ENCODE measurements at regions not wholly inside any gene's neighbourhood (a gene's known extent, or its start where the extent isn't known, plus 50 kb on each side); places are given as distances from the start of the nearest gene placed in this dataset.
"Not testable (repeated sequence)": the region's sequence is repeated elsewhere in the genome, so short reads cannot be mapped to it uniquely, and the experiment has no call there.

- H3K9me3 ChIP-seq; H3K36me3 ChIP-seq (replicated peaks in 1 of 2; ENCODE audit: control insufficient read depth in 1 of 2, insufficient read depth in 2 of 2, low read length in 1 of 2); H4K20me1 ChIP-seq (ENCODE audit: insufficient read depth); H3K9ac ChIP-seq; H3K27me3 ChIP-seq (ENCODE audit: insufficient read depth); CTCF ChIA-PET; DNase-seq; H3K27ac ChIP-seq (ENCODE audit: low read depth in 2 of 2, low read length in 1 of 2); H3K4me1 ChIP-seq (ENCODE audit: control insufficient read depth in 1 of 2, insufficient read depth in 2 of 2, low read depth in 1 of 2, low read length in 1 of 2); H3K9me2 ChIP-seq; H3K4me2 ChIP-seq; H3K4me3 ChIP-seq (ENCODE audit: low read depth in 2 of 2, low read length in 1 of 2); POLR2A ChIA-PET; H2AFZ ChIP-seq (ENCODE audit: low read depth); H3F3A ChIP-seq (replicated peaks; ENCODE audit: insufficient read depth); H3K79me2 ChIP-seq (ENCODE audit: insufficient read depth): not testable (repeated sequence)
- WGBS (ENCODE audit: low lambda C conversion rate) = 81% methylated on average over 9 of the region's 9 CpGs
Measured at GRCh38 chr5:1601565-1601964, 77.8 kb upstream of the LPCAT1 start.

DNA sequence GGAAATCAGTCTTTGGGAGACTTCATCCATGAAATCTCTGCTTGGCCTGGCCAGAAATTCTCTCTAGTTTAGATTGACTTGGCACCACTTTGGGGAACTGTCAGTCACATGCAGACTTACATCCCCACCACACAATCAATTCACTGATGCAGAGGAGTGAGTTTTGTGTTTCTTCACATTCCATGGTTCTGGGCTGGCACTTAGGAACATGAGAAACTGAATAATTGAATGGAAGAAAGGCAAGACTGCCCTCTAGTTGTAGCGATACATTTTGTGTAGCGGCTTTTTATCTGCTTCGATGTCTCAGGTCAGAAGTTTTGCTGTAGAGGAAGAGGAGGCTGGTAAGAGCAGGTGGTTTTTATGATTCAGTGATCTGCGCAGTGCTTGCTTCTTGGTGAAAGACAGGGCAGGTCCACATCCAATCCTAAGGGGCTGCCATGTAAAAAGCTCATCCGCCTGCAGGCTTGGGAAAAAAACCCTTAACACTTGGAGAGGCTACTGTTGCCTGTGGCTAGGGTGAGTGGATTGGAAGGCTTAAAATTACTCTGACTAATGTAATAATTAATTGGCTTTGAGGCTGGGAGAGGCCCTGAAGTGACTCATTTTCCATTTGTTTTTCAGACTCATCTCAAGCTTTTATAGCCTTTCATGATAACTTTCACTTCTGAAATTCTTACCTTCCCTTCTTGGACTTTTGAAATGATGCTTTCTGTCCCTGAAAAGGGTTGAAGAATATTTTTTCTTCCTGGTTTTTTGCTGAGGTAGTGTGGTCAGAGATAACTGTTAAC lies 75.4 kb upstream of the LPCAT1 start:
- H3K4me3 ChIP-seq (ENCODE audit: low read depth in 2 of 2, low read length in 1 of 2); H3K9me3 ChIP-seq; H4K20me1 ChIP-seq (ENCODE audit: insufficient read depth); H3K27ac ChIP-seq (ENCODE audit: low read depth in 2 of 2, low read length in 1 of 2); POLR2A ChIA-PET; H3K9me2 ChIP-seq; CTCF ChIA-PET; H2AFZ ChIP-seq (ENCODE audit: low read depth); H3K79me2 ChIP-seq (ENCODE audit: insufficient read depth); H3K36me3 ChIP-seq (replicated peaks in 1 of 2; ENCODE audit: control insufficient read depth in 1 of 2, insufficient read depth in 2 of 2, low read length in 1 of 2); H3F3A ChIP-seq (replicated peaks; ENCODE audit: insufficient read depth); H3K27me3 ChIP-seq (ENCODE audit: insufficient read depth); H3K4me2 ChIP-seq; DNase-seq; H3K9ac ChIP-seq; H3K4me1 ChIP-seq (ENCODE audit: control insufficient read depth in 1 of 2, insufficient read depth in 2 of 2, low read depth in 1 of 2, low read length in 1 of 2): not testable (repeated sequence)
- 69% methylated on average over 4 of the region's 5 CpGs for WGBS (ENCODE audit: low lambda C conversion rate)
- TF ChIP-seq, protein P1, sequence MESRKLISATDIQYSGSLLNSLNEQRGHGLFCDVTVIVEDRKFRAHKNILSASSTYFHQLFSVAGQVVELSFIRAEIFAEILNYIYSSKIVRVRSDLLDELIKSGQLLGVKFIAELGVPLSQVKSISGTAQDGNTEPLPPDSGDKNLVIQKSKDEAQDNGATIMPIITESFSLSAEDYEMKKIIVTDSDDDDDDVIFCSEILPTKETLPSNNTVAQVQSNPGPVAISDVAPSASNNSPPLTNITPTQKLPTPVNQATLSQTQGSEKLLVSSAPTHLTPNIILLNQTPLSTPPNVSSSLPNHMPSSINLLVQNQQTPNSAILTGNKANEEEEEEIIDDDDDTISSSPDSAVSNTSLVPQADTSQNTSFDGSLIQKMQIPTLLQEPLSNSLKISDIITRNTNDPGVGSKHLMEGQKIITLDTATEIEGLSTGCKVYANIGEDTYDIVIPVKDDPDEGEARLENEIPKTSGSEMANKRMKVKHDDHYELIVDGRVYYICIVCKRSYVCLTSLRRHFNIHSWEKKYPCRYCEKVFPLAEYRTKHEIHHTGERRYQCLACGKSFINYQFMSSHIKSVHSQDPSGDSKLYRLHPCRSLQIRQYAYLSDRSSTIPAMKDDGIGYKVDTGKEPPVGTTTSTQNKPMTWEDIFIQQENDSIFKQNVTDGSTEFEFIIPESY (IDR thresholded peaks at IDR 0.05; ENCODE audit: borderline replicate concordance, low read depth) = 0 out of 2 replicates have a peak, but pooled peaks have one; percentile 49

GRCh38 chr5:1597093-1597473 lies 73.3 kb upstream of the LPCAT1 start:
- 83% methylated on average over 2 of the region's 3 CpGs for WGBS (ENCODE audit: low lambda C conversion rate)
- POLR2A ChIA-PET; H3K4me1 ChIP-seq (ENCODE audit: control insufficient read depth in 1 of 2, insufficient read depth in 2 of 2, low read depth in 1 of 2, low read length in 1 of 2); CTCF ChIA-PET; H3K79me2 ChIP-seq (ENCODE audit: insufficient read depth); H3F3A ChIP-seq (replicated peaks; ENCODE audit: insufficient read depth); H3K27me3 ChIP-seq (ENCODE audit: insufficient read depth); H3K9ac ChIP-seq; H3K36me3 ChIP-seq (replicated peaks in 1 of 2; ENCODE audit: control insufficient read depth in 1 of 2, insufficient read depth in 2 of 2, low read length in 1 of 2); DNase-seq; H3K4me3 ChIP-seq (ENCODE audit: low read depth in 2 of 2, low read length in 1 of 2); H2AFZ ChIP-seq (ENCODE audit: low read depth); H3K9me3 ChIP-seq; H4K20me1 ChIP-seq (ENCODE audit: insufficient read depth); H3K9me2 ChIP-seq; H3K27ac ChIP-seq (ENCODE audit: low read depth in 2 of 2, low read length in 1 of 2); H3K4me2 ChIP-seq: not testable (repeated sequence)

DNA sequence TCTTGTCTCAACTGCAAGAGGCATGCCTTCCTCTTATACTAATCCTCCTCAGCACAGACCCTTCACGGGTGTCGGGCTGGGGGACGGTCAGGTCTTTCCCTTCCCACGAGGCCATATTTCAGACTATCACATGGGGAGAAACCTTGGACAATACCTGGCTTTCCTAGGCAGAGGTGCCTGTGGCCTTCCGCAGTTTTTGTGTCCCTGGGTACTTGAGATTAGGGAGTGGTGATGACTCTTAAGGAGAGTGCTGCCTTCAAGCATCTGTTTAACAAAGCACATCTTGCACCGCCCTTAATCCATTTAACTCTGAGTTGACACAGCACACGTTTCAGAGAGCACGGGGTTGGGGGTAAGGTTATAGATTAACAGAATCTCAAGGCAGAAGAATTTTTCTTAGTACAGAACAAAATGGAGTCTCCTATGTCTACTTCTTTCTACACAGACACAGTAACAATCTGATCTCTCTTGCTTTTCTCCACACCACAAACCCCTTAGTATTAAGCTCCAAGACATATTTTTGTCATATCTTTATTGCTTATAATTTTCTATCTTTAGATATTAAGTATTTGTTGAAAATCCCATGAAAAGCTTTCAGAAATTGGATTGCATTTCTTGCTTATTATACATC lies 72.8 kb upstream of the LPCAT1 start:
- H3K4me1 ChIP-seq (ENCODE audit: control insufficient read depth in 1 of 2, insufficient read depth in 2 of 2, low read depth in 1 of 2, low read length in 1 of 2); H2AFZ ChIP-seq (ENCODE audit: low read depth); H3K4me2 ChIP-seq; H3K79me2 ChIP-seq (ENCODE audit: insufficient read depth); H3K9me2 ChIP-seq; H3K36me3 ChIP-seq (replicated peaks in 1 of 2; ENCODE audit: control insufficient read depth in 1 of 2, insufficient read depth in 2 of 2, low read length in 1 of 2); H3K9ac ChIP-seq; H3K4me3 ChIP-seq (ENCODE audit: low read depth in 2 of 2, low read length in 1 of 2); H3K27ac ChIP-seq (ENCODE audit: low read depth in 2 of 2, low read length in 1 of 2); H3F3A ChIP-seq (replicated peaks; ENCODE audit: insufficient read depth); DNase-seq; H4K20me1 ChIP-seq (ENCODE audit: insufficient read depth); POLR2A ChIA-PET; H3K27me3 ChIP-seq (ENCODE audit: insufficient read depth); H3K9me3 ChIP-seq; CTCF ChIA-PET: not testable (repeated sequence)
- WGBS (ENCODE audit: low lambda C conversion rate) = 85% methylated on average over 5 of the region's 8 CpGs
